Breast epithelium (tissue), 3 donors: ENCODE measurements at regions not wholly inside any gene's neighbourhood (a gene's known extent, or its start where the extent isn't known, plus 50 kb on each side); places are given as distances from the start of the nearest gene placed in this dataset.

Source experiments
- POLR2A ChIP-seq: fragments of 450-650 bp; IDR thresholded peaks from one replicate; pipeline ENCODE4 v1.6.1; 2016; ENCODE audit warnings: antibody characterized with exemption, mild to moderate bottlenecking, moderate library complexity
- POLR2AphosphoS5 ChIP-seq, 3 donors: sonication (generic); formaldehyde crosslinking; IDR thresholded peaks; one replicate each; pipeline ENCODE4 v1.6.1; 2017; ENCODE audit warnings: antibody characterized with exemption in 3 of 3
- TF ChIP-seq, protein P1 (sequence below), 3 donors: fragments of 450-650 bp; IDR thresholded peaks; one replicate each; pipeline ENCODE4 v1.5.1; 2016 to 2017; ENCODE audit warnings: antibody characterized with exemption in 3 of 3, mild to moderate bottlenecking in 3 of 3, moderate library complexity in 3 of 3

DNA sequence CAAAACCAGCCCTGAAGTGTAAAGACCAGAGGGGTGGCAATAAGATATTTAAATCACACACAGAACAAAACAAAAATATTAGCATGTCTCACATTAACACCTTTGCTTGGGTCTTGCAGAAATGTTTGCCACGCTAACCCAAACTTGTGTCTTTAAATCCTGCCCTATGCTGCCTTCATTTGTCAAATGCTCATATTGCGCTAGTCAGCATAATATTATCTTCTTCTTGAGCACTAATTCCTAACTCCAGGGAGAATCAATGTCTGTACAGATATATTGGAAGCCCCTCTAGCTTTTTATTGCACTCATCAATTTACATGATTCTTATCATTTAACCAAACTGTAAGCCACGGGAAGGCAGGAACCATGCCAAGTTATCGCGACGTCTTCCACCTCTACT lies 614.8 kb upstream of the SOX9 start:
- TF ChIP-seq, protein P1, sequence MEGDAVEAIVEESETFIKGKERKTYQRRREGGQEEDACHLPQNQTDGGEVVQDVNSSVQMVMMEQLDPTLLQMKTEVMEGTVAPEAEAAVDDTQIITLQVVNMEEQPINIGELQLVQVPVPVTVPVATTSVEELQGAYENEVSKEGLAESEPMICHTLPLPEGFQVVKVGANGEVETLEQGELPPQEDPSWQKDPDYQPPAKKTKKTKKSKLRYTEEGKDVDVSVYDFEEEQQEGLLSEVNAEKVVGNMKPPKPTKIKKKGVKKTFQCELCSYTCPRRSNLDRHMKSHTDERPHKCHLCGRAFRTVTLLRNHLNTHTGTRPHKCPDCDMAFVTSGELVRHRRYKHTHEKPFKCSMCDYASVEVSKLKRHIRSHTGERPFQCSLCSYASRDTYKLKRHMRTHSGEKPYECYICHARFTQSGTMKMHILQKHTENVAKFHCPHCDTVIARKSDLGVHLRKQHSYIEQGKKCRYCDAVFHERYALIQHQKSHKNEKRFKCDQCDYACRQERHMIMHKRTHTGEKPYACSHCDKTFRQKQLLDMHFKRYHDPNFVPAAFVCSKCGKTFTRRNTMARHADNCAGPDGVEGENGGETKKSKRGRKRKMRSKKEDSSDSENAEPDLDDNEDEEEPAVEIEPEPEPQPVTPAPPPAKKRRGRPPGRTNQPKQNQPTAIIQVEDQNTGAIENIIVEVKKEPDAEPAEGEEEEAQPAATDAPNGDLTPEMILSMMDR (IDR thresholded peaks at IDR 0.05), result no peak
- TF ChIP-seq POLR2A, result no peak
- no peak for TF ChIP-seq POLR2AphosphoS5 (IDR thresholded peaks at IDR 0.05)
